ENCODE measurements at regions not wholly inside any gene's neighbourhood (a gene's known extent, or its start where the extent isn't known, plus 50 kb on each side); places are given as distances from the start of the nearest gene placed in this dataset.

DNA sequence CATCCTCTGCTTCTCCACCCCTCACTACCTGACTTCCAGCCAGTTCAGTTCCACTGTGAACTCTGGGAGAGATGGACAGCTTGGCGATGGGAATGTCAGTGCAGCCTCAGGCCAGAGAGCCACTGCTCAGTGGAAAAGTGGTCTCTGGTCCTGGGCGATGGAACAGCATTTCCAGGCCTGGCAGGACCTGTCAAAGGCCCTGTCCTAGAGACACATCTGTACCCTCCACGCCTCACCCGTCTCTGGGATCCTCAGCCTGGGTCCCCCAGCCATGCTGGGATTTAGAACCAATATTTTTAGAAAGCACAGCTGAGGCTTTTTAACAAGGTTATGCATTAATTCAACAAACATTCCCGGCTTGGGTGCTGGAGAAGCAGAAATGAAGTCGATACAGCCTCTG, 165.7 kb downstream of the MN1 start:
- Histone ChIP-seq H3K36me3 (no peaks in the 10 kb centered on the region), H3K27ac (no peak overlapping the region), H3K27me3 (no peaks in the 10 kb centered on the region), H3K9me3 (no peaks in the 10 kb centered on the region), H3K4me1 (no peaks in the 10 kb centered on the region), H3K4me3 (no peak overlapping the region)
- TF ChIP-seq, protein P1, sequence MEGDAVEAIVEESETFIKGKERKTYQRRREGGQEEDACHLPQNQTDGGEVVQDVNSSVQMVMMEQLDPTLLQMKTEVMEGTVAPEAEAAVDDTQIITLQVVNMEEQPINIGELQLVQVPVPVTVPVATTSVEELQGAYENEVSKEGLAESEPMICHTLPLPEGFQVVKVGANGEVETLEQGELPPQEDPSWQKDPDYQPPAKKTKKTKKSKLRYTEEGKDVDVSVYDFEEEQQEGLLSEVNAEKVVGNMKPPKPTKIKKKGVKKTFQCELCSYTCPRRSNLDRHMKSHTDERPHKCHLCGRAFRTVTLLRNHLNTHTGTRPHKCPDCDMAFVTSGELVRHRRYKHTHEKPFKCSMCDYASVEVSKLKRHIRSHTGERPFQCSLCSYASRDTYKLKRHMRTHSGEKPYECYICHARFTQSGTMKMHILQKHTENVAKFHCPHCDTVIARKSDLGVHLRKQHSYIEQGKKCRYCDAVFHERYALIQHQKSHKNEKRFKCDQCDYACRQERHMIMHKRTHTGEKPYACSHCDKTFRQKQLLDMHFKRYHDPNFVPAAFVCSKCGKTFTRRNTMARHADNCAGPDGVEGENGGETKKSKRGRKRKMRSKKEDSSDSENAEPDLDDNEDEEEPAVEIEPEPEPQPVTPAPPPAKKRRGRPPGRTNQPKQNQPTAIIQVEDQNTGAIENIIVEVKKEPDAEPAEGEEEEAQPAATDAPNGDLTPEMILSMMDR (IDR thresholded peaks at IDR 0.05) = no peak
- no peak for TF ChIP-seq POLR2A (IDR thresholded peaks at IDR 0.05)
- DNase-seq = no peak

DNA sequence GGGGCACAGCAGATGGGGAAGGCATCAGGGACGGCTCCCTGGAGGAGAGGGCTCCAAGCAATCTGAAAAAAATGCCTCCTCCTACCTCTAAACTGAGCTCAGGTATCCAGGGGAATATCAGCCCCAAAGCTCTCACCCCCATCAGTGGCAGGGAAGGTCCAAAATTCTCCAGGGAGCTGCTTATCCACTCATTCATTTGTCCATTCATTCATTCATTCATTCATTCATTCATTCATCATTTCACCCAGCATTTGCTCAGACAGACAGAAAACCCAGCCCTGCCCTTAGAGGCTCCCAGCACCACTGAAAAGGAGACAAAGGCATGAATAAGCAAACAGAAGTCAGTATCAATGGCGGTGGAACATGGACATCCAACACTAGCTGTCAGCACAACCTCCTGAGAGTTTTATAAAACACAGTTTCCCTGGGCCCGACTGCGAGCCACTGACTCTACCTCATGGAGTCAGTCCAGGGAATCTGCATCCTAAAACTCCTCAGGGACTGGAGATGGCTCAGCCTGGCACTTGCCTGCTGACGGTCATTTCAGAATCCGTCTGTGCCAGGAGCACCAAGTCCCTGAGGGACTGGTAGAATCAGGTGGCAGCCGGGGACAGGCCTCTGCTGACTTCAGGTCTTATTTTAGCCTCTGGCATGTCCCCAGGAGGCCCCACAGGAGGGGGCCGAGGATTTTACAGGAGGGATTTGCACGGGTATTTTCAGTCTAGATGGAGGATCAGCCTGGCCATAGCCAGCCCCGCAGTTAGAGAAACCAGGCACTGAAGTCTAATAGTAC, 164.6 kb downstream of the MN1 start:
- Histone ChIP-seq H3K36me3 (no peaks in the 10 kb centered on the region), H3K27ac (no peak overlapping the region), H3K4me1 (no peaks in the 10 kb centered on the region), H3K4me3 (no peak overlapping the region), H3K9me3 (no peaks in the 10 kb centered on the region), H3K27me3 (no peaks in the 10 kb centered on the region)
- TF ChIP-seq, protein P1 (IDR thresholded peaks at IDR 0.05) = no peak
- no peak for TF ChIP-seq POLR2A (IDR thresholded peaks at IDR 0.05)
- no peak for DNase-seq

DNA sequence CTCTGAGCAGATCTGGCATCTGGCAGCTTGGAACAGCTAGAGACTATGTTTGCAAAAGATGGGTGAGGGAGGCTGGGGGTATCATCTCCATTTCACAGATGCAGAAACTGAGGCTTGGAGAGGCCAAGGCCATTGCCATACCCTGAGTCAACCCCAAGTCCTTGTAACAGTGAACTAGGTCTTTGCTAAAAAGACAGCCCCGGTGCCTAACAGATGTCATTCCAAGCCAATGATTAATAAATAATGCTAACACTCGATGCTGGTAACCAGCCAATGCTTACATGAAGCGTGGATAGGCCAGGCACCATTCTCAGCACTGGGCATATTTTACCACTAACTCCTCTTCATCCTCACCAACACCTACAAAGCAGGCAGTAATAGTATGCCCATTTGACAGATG, 164.0 kb downstream of the MN1 start:
- H3K4me3 ChIP-seq = no peak overlapping the region
- no peaks in the 10 kb centered on the region for H3K27me3 ChIP-seq
- no peaks in the 10 kb centered on the region for H3K36me3 ChIP-seq
- no peaks in the 10 kb centered on the region for H3K4me1 ChIP-seq
- DNase-seq = no peak
- H3K9me3 ChIP-seq = no peaks in the 10 kb centered on the region
- H3K27ac ChIP-seq = no peak overlapping the region
- TF ChIP-seq, protein P1 (IDR thresholded peaks at IDR 0.05) = no peak
- no peak for TF ChIP-seq POLR2A (IDR thresholded peaks at IDR 0.05)

DNA sequence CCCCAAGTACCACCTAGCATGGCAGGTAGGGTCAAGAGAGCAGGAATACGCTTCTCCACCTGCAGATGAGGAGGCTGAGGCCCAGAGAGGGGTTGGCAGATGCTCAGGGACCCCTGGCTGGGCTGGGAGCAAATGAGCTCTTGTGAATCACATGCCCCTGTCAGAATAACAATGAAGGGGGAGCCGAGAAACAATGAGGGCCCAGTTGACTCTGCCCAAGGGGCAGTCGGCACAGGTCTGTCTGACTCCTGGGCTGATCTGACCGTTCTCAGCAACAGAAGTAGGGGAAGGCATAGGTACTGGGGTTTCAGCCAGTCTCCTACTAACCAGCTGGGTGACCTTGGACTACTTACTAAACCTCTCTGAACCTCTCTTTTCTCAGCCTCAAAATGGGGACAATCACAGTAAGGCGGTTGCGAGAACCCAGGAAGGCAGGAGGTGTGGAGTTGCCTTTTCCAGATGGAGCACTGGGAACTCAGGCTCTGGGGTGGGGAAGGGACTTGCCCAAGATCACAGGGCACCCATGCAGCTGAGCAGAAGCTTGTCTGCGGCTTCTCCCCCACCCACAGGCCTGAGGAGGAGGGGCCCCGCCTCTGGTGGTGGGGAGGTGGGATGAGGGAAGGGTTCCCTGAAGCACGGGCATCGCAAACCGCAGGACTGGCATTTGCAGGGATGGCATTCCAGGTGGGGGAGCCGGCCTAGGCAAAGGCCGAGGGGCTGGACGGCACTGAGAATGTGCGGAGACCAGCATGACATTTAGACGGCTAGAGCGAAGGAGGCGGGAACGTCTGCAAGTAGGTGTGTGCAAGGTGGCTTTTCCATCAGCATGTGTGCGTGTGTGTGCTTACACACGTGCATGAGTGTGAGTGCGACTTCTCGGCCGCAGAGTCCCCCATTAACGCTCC, 163.0 kb downstream of the MN1 start:
- H3K27ac ChIP-seq = no peak overlapping the region
- no peaks in the 10 kb centered on the region for H3K36me3 ChIP-seq
- H3K27me3 ChIP-seq = no peaks in the 10 kb centered on the region
- no peak for TF ChIP-seq POLR2A (IDR thresholded peaks at IDR 0.05)
- TF ChIP-seq, protein P1 (IDR thresholded peaks at IDR 0.05) = no peak
- H3K9me3 ChIP-seq = no peaks in the 10 kb centered on the region
- H3K4me1 ChIP-seq = no peaks in the 10 kb centered on the region
- DNase-seq = no peak
- H3K4me3 ChIP-seq = no peak overlapping the region

DNA sequence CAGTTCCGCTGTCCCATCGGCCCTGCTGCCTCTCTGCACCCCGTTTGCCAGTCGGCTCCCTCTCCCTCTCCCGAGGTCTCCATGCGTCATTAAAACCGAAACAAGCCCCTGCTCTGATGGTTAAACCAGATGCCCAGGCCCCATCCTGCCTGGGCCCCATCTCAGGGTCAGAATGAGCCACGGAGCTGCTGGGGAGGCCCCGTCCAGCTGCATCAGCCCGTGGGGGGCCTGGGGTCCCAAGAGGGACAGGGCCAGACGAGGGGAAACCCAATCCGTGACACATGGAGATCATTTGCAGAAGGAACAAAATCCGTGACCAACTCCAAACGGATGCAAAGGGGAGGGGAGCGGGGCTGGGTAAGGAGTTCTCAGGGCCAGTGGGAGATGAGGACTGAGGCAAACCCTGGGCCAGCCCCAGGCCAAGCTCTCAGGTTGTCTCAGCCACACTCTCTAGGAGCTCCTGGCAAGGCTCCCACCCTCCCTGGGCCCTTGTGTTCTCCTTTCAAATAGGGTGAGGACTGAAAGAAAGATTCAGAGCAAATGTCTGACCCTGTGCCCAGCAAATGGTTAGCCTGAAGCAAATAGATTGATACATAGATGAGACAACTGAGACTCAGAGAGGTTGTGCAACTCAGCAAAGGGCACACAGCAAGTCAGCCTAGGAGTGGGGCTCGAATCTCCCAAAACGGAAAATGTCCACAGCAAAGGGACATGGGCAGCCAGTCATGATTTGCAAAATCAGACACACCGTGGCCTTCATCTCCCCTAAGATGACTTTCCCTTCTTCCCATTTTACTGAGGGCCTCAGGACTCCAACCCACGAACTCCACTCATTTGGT, 162.1 kb downstream of the MN1 start:
- TF ChIP-seq, protein P1 (IDR thresholded peaks at IDR 0.05) = no peak
- TF ChIP-seq POLR2A (IDR thresholded peaks at IDR 0.05) = no peak
- Histone ChIP-seq H3K4me1 (no peaks in the 10 kb centered on the region), H3K4me3 (no peak overlapping the region), H3K9me3 (no peaks in the 10 kb centered on the region), H3K27me3 (no peaks in the 10 kb centered on the region), H3K36me3 (no peaks in the 10 kb centered on the region), H3K27ac (no peak overlapping the region)
- no peak for DNase-seq

All from Peyer's patch (tissue), 4 donors.